Neural crest cell (in vitro differentiated cells): ENCODE measurements at regions not wholly inside any gene's neighbourhood (a gene's known extent, or its start where the extent isn't known, plus 50 kb on each side); places are given as distances from the start of the nearest gene placed in this dataset.
"Not testable (repeated sequence)": the region's sequence is repeated elsewhere in the genome, so short reads cannot be mapped to it uniquely, and the experiment has no call there.

Experiments
- DNase-seq: peaks from one replicate; pipeline ENCODE4 v3.0.0; 2021; ENCODE audit warnings: low read depth, mixed read lengths, low spot score
- H3K27ac Mint-ChIP-seq: one replicate; pipeline ENCODE4 v1.8.0; 2021; ENCODE audit warnings: mild to moderate bottlenecking, mixed read lengths; ENCODE audit not compliant: unreplicated experiment
- H3K27me3 Mint-ChIP-seq: 2 replicates; pipeline ENCODE4 v1.8.0; 2021; ENCODE audit warnings: low read depth, mild to moderate bottlenecking, mixed read lengths
- H3K36me3 Mint-ChIP-seq: 2 replicates; pipeline ENCODE4 v1.8.0; 2021; ENCODE audit warnings: low read depth, mild to moderate bottlenecking, mixed read lengths
- H3K4me1 Mint-ChIP-seq: 2 replicates; pipeline ENCODE4 v1.8.0; 2021; ENCODE audit warnings: mixed read lengths
- H3K4me3 Mint-ChIP-seq: one replicate; pipeline ENCODE4 v1.8.0; 2021; ENCODE audit warnings: mild to moderate bottlenecking, mixed read lengths
- H3K9me3 Mint-ChIP-seq: 2 replicates; pipeline ENCODE4 v1.8.0; 2021; ENCODE audit warnings: mixed read lengths
- CTCF ChIP-seq: fragments of 200-600 bp; sonication (generic); conservative IDR thresholded peaks from 2 replicates; pipeline ENCODE4 v1.5.0; 2021; ENCODE audit warnings: antibody characterized with exemption, mild to moderate bottlenecking

DNA sequence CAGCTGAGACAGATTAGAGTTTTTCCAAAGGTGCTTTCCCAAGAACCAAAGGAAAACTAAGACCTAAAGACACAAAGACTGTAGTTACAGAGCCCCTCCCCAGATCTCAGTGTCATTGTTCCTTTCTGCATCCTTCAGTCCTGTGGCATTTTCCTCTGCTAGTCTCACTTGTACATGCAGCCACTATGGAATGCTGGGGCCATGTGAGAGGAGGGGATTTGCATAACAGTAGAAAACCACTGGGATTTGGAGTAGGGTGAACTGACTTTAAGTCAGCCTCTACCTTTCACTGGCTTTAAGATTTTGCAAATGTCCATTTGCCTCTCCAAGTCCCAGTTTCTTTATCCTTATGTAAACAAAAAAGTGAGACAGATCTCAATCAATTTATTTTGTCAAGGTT, 119.4 kb upstream of the F3 start:
- Mint-ChIP-seq H3K4me3 (no peak overlapping the region), H3K27me3 (no peaks in the 10 kb centered on the region), H3K4me1 (peaks cover 28% of the 10 kb centered on the region), H3K36me3 (no peaks in the 10 kb centered on the region), H3K9me3 (peaks cover 3% of the 10 kb centered on the region), H3K27ac (peak overlapping the region; percentile 46)
- TF ChIP-seq CTCF, result no peak
- no peak for DNase-seq

DNA sequence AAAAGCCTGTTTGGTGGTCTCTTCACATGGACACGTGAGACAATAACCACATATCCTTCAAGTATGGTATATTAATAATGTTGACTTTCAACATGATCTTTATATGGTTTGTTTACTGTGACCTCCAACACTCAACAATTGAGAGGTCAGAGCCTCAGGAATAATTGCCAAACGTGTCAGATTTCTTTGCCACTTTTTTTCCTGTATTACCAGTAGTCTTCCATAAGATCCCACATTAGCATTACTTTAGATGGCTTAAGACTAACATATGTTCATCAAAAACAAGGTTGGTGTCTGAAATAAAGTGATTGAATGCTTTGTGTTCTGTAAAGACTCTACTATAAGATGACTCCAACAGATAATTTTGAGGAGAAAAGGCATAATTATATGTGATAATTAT, 118.7 kb upstream of the F3 start:
- Mint-ChIP-seq H3K27me3 (no peaks in the 10 kb centered on the region), H3K27ac (no peak overlapping the region), H3K9me3 (peaks cover 3% of the 10 kb centered on the region), H3K4me3 (no peak overlapping the region), H3K4me1 (peaks cover 28% of the 10 kb centered on the region), H3K36me3 (no peaks in the 10 kb centered on the region)
- TF ChIP-seq CTCF, result no peak
- DNase-seq, result no peak

DNA sequence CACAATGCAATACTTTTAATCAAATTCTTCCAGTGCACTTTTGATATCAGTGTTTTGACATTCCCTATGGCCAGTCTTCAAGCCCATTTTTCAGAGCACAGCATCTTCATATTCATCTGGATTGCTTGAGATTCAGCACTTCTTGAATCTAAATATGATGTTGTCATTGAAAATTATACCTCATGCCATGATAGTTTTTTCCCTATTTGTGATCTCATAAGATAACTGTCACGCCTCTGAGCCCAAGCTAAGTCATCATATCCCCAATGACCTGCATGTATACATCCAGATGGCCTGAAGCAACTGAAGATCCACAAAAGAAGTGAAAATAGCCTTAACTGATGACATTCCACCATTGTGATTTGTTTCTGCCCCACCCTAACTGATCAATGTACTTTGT, 117.6 kb upstream of the F3 start:
- not testable (repeated sequence) for H3K4me3 Mint-ChIP-seq, H3K27ac Mint-ChIP-seq, H3K27me3 Mint-ChIP-seq, DNase-seq, H3K36me3 Mint-ChIP-seq, H3K9me3 Mint-ChIP-seq
- peaks cover 28% of the 10 kb centered on the region for H3K4me1 Mint-ChIP-seq

DNA sequence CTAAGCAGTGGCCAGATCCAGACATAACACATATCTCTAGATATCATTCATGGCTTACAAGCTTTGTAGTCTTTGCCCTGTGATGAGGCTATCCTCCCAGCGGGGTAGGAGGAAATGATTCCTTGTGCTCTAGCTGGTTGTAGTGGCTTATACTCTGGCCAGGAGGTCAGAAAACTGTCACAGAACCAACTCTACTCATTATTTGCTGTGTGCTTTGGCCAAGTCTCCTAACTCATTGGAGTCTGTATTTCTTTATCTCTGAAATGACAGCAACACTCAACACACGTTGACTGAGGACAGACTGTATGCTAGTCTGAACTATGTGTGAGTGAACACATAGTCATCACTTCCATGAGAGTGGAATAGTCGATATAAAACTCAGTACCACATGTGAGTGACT, 116.7 kb upstream of the F3 start:
- no peak for TF ChIP-seq CTCF
- peaks cover 28% of the 10 kb centered on the region for H3K4me1 Mint-ChIP-seq
- H3K27ac Mint-ChIP-seq, result no peak overlapping the region
- H3K9me3 Mint-ChIP-seq, result no peaks in the 10 kb centered on the region
- no peaks in the 10 kb centered on the region for H3K36me3 Mint-ChIP-seq
- no peaks in the 10 kb centered on the region for H3K27me3 Mint-ChIP-seq
- DNase-seq, result no peak
- H3K4me3 Mint-ChIP-seq, result no peak overlapping the region

DNA sequence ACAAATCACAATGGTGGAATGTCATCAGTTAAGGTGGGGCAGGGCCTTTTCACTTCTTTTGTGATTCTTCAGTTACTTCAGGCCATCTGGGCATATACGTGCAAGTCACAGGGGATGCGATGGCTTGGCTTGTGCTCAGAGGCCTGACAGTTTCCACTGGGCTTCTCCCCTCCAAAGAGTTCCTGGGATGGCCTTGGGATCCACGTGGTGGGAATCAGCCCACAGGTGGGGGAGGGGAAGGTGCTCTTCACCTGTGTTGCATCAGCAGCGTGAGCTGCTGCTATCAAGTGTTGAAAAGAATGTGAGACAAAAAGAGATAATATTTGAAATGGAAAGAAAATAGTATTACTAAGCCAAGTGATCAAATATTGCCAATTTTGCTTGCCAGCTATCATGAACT, 116.2 kb upstream of the F3 start:
- not testable (repeated sequence) for H3K27ac Mint-ChIP-seq, H3K4me3 Mint-ChIP-seq, H3K27me3 Mint-ChIP-seq, H3K36me3 Mint-ChIP-seq, H3K9me3 Mint-ChIP-seq, DNase-seq
- H3K4me1 Mint-ChIP-seq, result peaks cover 28% of the 10 kb centered on the region

GRCh38 chr1:94656967-94657366, 115.4 kb upstream of the F3 start:
- H3K4me1 Mint-ChIP-seq, result peaks cover 27% of the 10 kb centered on the region
- DNase-seq, result no peak
- H3K9me3 Mint-ChIP-seq, result peaks cover 2% of the 10 kb centered on the region
- H3K27me3 Mint-ChIP-seq, result no peaks in the 10 kb centered on the region
- no peak overlapping the region for H3K4me3 Mint-ChIP-seq
- H3K27ac Mint-ChIP-seq, result no peak overlapping the region
- no peaks in the 10 kb centered on the region for H3K36me3 Mint-ChIP-seq
- no peak for TF ChIP-seq CTCF

DNA sequence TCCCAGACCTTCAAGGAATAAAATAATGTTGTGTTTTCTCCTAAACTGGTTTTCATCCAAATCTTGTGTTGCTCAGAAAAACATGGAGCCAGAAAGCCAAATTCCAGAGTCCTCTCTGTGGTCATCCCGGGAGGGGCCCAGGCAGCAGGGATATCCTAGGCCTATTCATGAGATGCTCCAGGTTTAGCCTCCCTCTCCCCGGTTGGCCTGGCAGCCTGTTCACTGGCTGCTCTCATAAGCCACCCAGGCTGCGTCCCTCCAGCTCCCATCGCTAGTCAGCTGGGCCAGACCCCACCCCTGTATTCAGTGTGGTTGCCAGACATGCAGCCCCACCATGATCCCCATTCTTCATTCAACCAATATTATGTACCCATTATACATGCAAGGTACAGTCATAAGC, 113.4 kb upstream of the F3 start:
- Mint-ChIP-seq H3K27ac (no peak overlapping the region), H3K27me3 (no peaks in the 10 kb centered on the region), H3K4me3 (no peak overlapping the region), H3K4me1 (peaks cover 9% of the 10 kb centered on the region), H3K36me3 (no peaks in the 10 kb centered on the region), H3K9me3 (peaks cover 2% of the 10 kb centered on the region)
- no peak for DNase-seq
- no peak for TF ChIP-seq CTCF
